SK-N-SH treated with all-trans-retinoic acid at 6 μM for 48 hours (cell line): ENCODE measurements at regions not wholly inside any gene's neighbourhood (a gene's known extent, or its start where the extent isn't known, plus 50 kb on each side); places are given as distances from the start of the nearest gene placed in this dataset.

ENCODE experiments used
- ARNTL ChIP-seq: fragments of 450-650 bp; formaldehyde crosslinking; IDR thresholded peaks from 2 replicates; pipeline ENCODE4 v1.5.0; 2020; ENCODE audit warnings: low read depth, mild to moderate bottlenecking, moderate library complexity, borderline replicate concordance
- BACH2 ChIP-seq: fragments of 250-450 bp; sonication (Bioruptor Pico); IDR thresholded peaks from 2 replicates; pipeline ENCODE4 v1.9.0; 2021; ENCODE audit warnings: mild to moderate bottlenecking, borderline replicate concordance
- CREB5 ChIP-seq: fragments of 250-450 bp; sonication (Bioruptor Pico); IDR thresholded peaks from 2 replicates; pipeline ENCODE4 v1.5.1; 2020; ENCODE audit warnings: low read depth, mild to moderate bottlenecking, moderate library complexity
- CSDC2 ChIP-seq: fragments of 250-450 bp; sonication (Bioruptor Pico); IDR thresholded peaks from 2 replicates; pipeline ENCODE4 v1.5.0; 2020; ENCODE audit warnings: mild to moderate bottlenecking, moderate library complexity
- PATZ1 ChIP-seq: fragments of 250-450 bp; sonication (Bioruptor Pico); IDR thresholded peaks from 2 replicates; pipeline ENCODE4 v1.8.0; 2020; ENCODE audit warnings: mild to moderate bottlenecking, moderate library complexity, borderline replicate concordance
- POU6F1 ChIP-seq: fragments of 250-450 bp; sonication (Bioruptor Pico); IDR thresholded peaks from 2 replicates; pipeline ENCODE4 v1.8.0; 2021; ENCODE audit warnings: low read depth, mild to moderate bottlenecking, moderate library complexity, borderline replicate concordance
- SNAI2 ChIP-seq: fragments of 250-450 bp; sonication (Bioruptor Pico); IDR thresholded peaks from 2 replicates; pipeline ENCODE4 v1.5.0; 2020; ENCODE audit warnings: mild to moderate bottlenecking, moderate library complexity
- TCF4 ChIP-seq: fragments of 250-450 bp; sonication (Bioruptor Pico); IDR thresholded peaks from 2 replicates; pipeline ENCODE4 v1.8.0; 2021; ENCODE audit warnings: mild to moderate bottlenecking, moderate library complexity, borderline replicate concordance
- TOX ChIP-seq: fragments of 250-450 bp; sonication (Bioruptor Pico); IDR thresholded peaks from 2 replicates; pipeline ENCODE4 v1.8.0; 2021; ENCODE audit warnings: mild to moderate bottlenecking, moderate library complexity, borderline replicate concordance
- ZFP3 ChIP-seq: fragments of 250-450 bp; sonication (Bioruptor Pico); IDR thresholded peaks from 2 replicates; pipeline ENCODE4 v1.5.0; 2020; ENCODE audit warnings: mild to moderate bottlenecking, moderate library complexity
- ZFP30 ChIP-seq: fragments of 450-650 bp; formaldehyde crosslinking; IDR thresholded peaks from 2 replicates; pipeline ENCODE4 v1.5.0; 2022; ENCODE audit warnings: mild to moderate bottlenecking, moderate library complexity
- ZNF8 ChIP-seq: fragments of 450-650 bp; formaldehyde crosslinking; IDR thresholded peaks from 2 replicates; pipeline ENCODE4 v1.5.0; 2020; ENCODE audit warnings: mild to moderate bottlenecking, moderate library complexity

GRCh38 chr2:84326831-84327432 is 132.1 kb downstream of the SUCLG1 start:
- TF ChIP-seq TCF4 (CRISPR knock-in tag), result no peak
- TF ChIP-seq CREB5, result no peak
- no peak for TF ChIP-seq PATZ1
- no peak for TF ChIP-seq TOX (CRISPR knock-in tag)
- no peak for TF ChIP-seq CSDC2
- TF ChIP-seq ZNF8 (CRISPR knock-in tag), result no peak
- TF ChIP-seq ZFP30, result no peak
- no peak for TF ChIP-seq BACH2
- no peak for TF ChIP-seq ZFP3 (CRISPR knock-in tag)
- TF ChIP-seq POU6F1 (CRISPR knock-in tag), result no peak
- TF ChIP-seq ARNTL (CRISPR knock-in tag), result no peak
- no peak for TF ChIP-seq SNAI2 (CRISPR knock-in tag)
